ENCODE measurements at regions not wholly inside any gene's neighbourhood (a gene's known extent, or its start where the extent isn't known, plus 50 kb on each side); places are given as distances from the start of the nearest gene placed in this dataset.

- no peak for DNase-seq
These were observed 625.6 kb upstream of the FAM241A start for GRCh38 chr4:111519683-111520082.

GRCh38 chr4:111530446-111530845 lies 614.8 kb upstream of the FAM241A start:
- DNase-seq = no peak

GRCh38 chr4:111535792-111536191 lies 609.5 kb upstream of the FAM241A start:
- no peak for DNase-seq

GRCh38 chr4:111537165-111537564 lies 608.1 kb upstream of the FAM241A start:
- no peak for DNase-seq

- no peak for DNase-seq
These were observed 607.4 kb upstream of the FAM241A start for GRCh38 chr4:111537871-111538270.

GRCh38 chr4:111540671-111541070 lies 604.6 kb upstream of the FAM241A start:
- DNase-seq = no peak

- no peak for DNase-seq
These were observed 603.2 kb upstream of the FAM241A start for GRCh38 chr4:111542056-111542455.

- DNase-seq = no peak
These were observed 598.4 kb upstream of the FAM241A start for GRCh38 chr4:111546881-111547280.

GRCh38 chr4:111556141-111556781 lies 589.0 kb upstream of the FAM241A start:
- DNase-seq = no peak

- no peak for DNase-seq
These were observed 588.4 kb upstream of the FAM241A start for GRCh38 chr4:111556851-111557250.

GRCh38 chr4:111562826-111563225 lies 582.4 kb upstream of the FAM241A start:
- DNase-seq = no peak

GRCh38 chr4:111572470-111572869 lies 572.8 kb upstream of the FAM241A start:
- DNase-seq = no peak

- DNase-seq = no peak
These were observed 571.9 kb upstream of the FAM241A start for GRCh38 chr4:111573386-111573785.

GRCh38 chr4:111579767-111580166 lies 565.5 kb upstream of the FAM241A start:
- no peak for DNase-seq

GRCh38 chr4:111595456-111595855 lies 549.8 kb upstream of the FAM241A start:
- no peak for DNase-seq

- no peak for DNase-seq
These were observed 548.8 kb upstream of the FAM241A start for GRCh38 chr4:111596491-111596890.

GRCh38 chr4:111601671-111602070 lies 543.6 kb upstream of the FAM241A start:
- DNase-seq = no peak

GRCh38 chr4:111602848-111603247 lies 542.4 kb upstream of the FAM241A start:
- DNase-seq = no peak

GRCh38 chr4:111605111-111605510 lies 540.1 kb upstream of the FAM241A start:
- DNase-seq = no peak

- no peak for DNase-seq
These were observed 534.6 kb upstream of the FAM241A start for GRCh38 chr4:111610681-111611080.

GRCh38 chr4:111618908-111619307 lies 526.3 kb upstream of the FAM241A start:
- no peak for DNase-seq

GRCh38 chr4:111628437-111628836 lies 516.8 kb upstream of the FAM241A start:
- no peak for DNase-seq

GRCh38 chr4:111630705-111631104 lies 514.5 kb upstream of the FAM241A start:
- DNase-seq = no peak

- no peak for DNase-seq
These were observed 513.8 kb upstream of the FAM241A start for GRCh38 chr4:111631215-111631999.
